B cell (primary cell): ENCODE measurements at regions not wholly inside any gene's neighbourhood (a gene's known extent, or its start where the extent isn't known, plus 50 kb on each side); places are given as distances from the start of the nearest gene placed in this dataset.

Experiments used
- ATAC-seq: fragments of 200-7000 bp; cut with Tn5 transposase; one replicate; pipeline ENCODE4 v1.10.0; 2021; ENCODE audit warnings: low read depth, mild to moderate bottlenecking, moderate number of reproducible peaks, moderate library complexity
- CTCF ChIA-PET: fragments of 350-600 bp; sonication (Branson Sonifier 250); formaldehyde crosslinking; loops from one replicate; lab custom pipeline; 2021; ENCODE audit warnings: antibody characterized with exemption, inconsistent platforms; lab: Charles Lee
- POLR2A ChIA-PET: fragments of 350-600 bp; sonication (Branson Sonifier 250); formaldehyde crosslinking; loops from one replicate; lab custom pipeline; 2021; ENCODE audit warnings: antibody characterized with exemption; lab: Charles Lee
- DNase-seq: peaks from one replicate; pipeline ENCODE4 v3.0.0; 2013
- H2AFZ ChIP-seq: 2 replicates; pipeline ENCODE4 v1.6.1; 2012; ENCODE audit warnings: mild to moderate bottlenecking, low read depth, low read length; ENCODE audit not compliant: insufficient read depth, poor library complexity, severe bottlenecking
- H3K27ac ChIP-seq, 2 donors: 1 replicate in 1 of 2; 2 replicates in 1 of 2; pipeline ENCODE4 v1.5.1; 2012 to 2013; ENCODE audit warnings: low read length in 2 of 2, mild to moderate bottlenecking in 2 of 2, moderate library complexity in 1 of 2
- H3K27me3 ChIP-seq, 4 experiments: fragments of 200-600 bp in 1 of 4; sonication (generic) in 1 of 4; replicated peaks in 1 of 4; 1 replicate in 2 of 4; 2 replicates in 2 of 4; pipeline versions ENCODE4 v1.6.1 to v1.7.0; 2013 to 2016; ENCODE audit warnings: low read length in 3 of 4, mild to moderate bottlenecking in 2 of 4, mixed read lengths in 1 of 4, moderate library complexity in 1 of 4; ENCODE audit not compliant: insufficient read depth in 4 of 4, control insufficient read depth in 3 of 4; ENCODE audit errors: control extremely low read depth in 1 of 4
- H3K36me3 ChIP-seq, 2 experiments: replicated peaks in 1 of 2; 1 replicate in 1 of 2; 2 replicates in 1 of 2; pipeline versions ENCODE4 v1.6.1 to v1.7.1; 2013; ENCODE audit warnings: low read length in 1 of 2; ENCODE audit not compliant: insufficient read depth in 2 of 2, control insufficient read depth in 1 of 2; ENCODE audit errors: control extremely low read depth in 1 of 2, extremely low read depth in 1 of 2
- H3K4me1 ChIP-seq, 2 donors: fragments of 200-600 bp in 1 of 2; sonication (generic) in 1 of 2; 1 replicate in 1 of 2; 2 replicates in 1 of 2; pipeline versions ENCODE4 v1.5.1 to v1.6.1; 2013 to 2017; ENCODE audit warnings: low read length in 2 of 2; ENCODE audit not compliant: control insufficient read depth in 2 of 2, insufficient read depth in 2 of 2
- H3K4me2 ChIP-seq: replicated peaks from 2 replicates; pipeline ENCODE3; 2012; ENCODE audit warnings: mild to moderate bottlenecking, low read depth, low read length; ENCODE audit not compliant: poor library complexity, severe bottlenecking
- H3K4me3 ChIP-seq, 5 experiments: fragments of 200-600 bp in 1 of 5; sonication (generic) in 1 of 5; 1 replicate in 3 of 5; 2 replicates in 2 of 5; pipeline versions ENCODE4 v1.5.1 to v1.7.0; 2011 to 2016; ENCODE audit warnings: low read length in 4 of 5, mild to moderate bottlenecking in 4 of 5, low read depth in 2 of 5, control low read depth in 1 of 5, moderate library complexity in 1 of 5; ENCODE audit not compliant: insufficient read depth in 1 of 5; ENCODE audit errors: control extremely low read depth in 1 of 5, extremely low read depth in 1 of 5
- H3K79me2 ChIP-seq: fragments of 200-600 bp; sonication (generic); one replicate; pipeline ENCODE4 v1.6.0; 2016; ENCODE audit warnings: low read length; ENCODE audit not compliant: control insufficient read depth, insufficient read depth
- H3K9ac ChIP-seq: fragments of 200-600 bp; sonication (generic); 2 replicates; pipeline ENCODE4 v1.6.1; 2017; ENCODE audit warnings: mild to moderate bottlenecking, low read length, moderate library complexity
- H3K9me3 ChIP-seq, 3 donors: one replicate each; pipeline versions ENCODE4 v1.6.1 to v1.7.1; 2013; ENCODE audit warnings: low read length in 2 of 3; ENCODE audit not compliant: control insufficient read depth in 2 of 3, insufficient read depth in 1 of 3; ENCODE audit errors: control extremely low read depth in 1 of 3
- H4K20me1 ChIP-seq: 2 replicates; pipeline ENCODE4 v1.6.0; 2012; ENCODE audit warnings: mild to moderate bottlenecking, low read length; ENCODE audit not compliant: insufficient read depth, control insufficient read depth, poor library complexity, severe bottlenecking
- H3K27ac Mint-ChIP-seq: one replicate; pipeline ENCODE4 v1.8.0; 2021; ENCODE audit warnings: mixed read lengths
- H3K27me3 Mint-ChIP-seq: one replicate; pipeline ENCODE4 v1.8.0; 2021; ENCODE audit warnings: mixed read lengths
- H3K4me1 Mint-ChIP-seq: one replicate; pipeline ENCODE4 v1.8.0; 2021; ENCODE audit warnings: mixed read lengths
- H3K4me3 Mint-ChIP-seq: one replicate; pipeline ENCODE4 v1.8.0; 2021; ENCODE audit warnings: mixed read lengths
- H3K9me3 Mint-ChIP-seq: one replicate; pipeline ENCODE4 v1.8.0; 2022; ENCODE audit warnings: mixed read lengths; ENCODE audit not compliant: insufficient read depth
- EZH2 ChIP-seq: IDR thresholded peaks from 2 replicates; pipeline ENCODE4 v1.6.1; 2012; ENCODE audit warnings: borderline replicate concordance, low read depth, mild to moderate bottlenecking, moderate library complexity, low read length; ENCODE audit not compliant: insufficient read depth, poor library complexity, severe bottlenecking
- WGBS: methylation state at CpG from one replicate; pipeline ENCODE4 v1.1.5; 2013; ENCODE audit warnings: missing lambda C conversion rate; ENCODE audit not compliant: insufficient coverage; 5-methylcytosine and 5-hydroxymethylcytosine counted together
- intact Hi-C: fragments of 100-400 bp; cut with micrococcal nuclease; formaldehyde crosslinking; loops from one replicate; pipeline ENCODE4 v1.10.0; 2022
- TF ChIP-seq, protein P1 (sequence below): fragments of 200-600 bp; IDR thresholded peaks from one replicate; pipeline ENCODE4 v1.8.0; 2022; ENCODE audit warnings: antibody characterized with exemption, mild to moderate bottlenecking

DNA sequence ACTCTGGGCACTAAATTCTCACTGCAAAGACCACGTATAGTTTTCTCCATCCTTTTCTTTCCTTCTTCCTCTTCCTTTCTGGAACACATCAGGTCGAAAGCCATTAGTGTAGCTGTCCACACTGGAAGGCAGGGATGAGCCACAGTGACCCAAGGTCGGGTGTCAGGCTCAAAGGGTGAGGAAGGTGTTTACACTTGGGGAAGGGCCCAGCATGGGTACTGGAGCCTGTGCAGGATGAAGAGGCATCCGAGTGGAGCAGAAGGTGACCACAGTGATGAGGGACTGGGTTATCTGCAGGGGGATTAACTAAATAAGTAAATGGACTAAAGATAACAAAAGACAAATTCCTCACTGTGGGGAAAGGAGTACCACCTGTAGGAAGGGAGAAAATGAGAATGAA is 164.0 kb downstream of the SOX9 start:
- H3K4me2 ChIP-seq, result no peak overlapping the region
- WGBS, result 79% methylated on average over 2 of the region's 4 CpGs
- H3K4me3 ChIP-seq, result no peak overlapping the region
- no peak overlapping the region for H3K9ac ChIP-seq
- no peaks in the 10 kb centered on the region for H4K20me1 ChIP-seq
- peaks cover 0 to 6% (median 0%) of the 10 kb centered on the region in 3 donors for H3K9me3 ChIP-seq
- DNase-seq (no peak), ATAC-seq (no peak)
- ChIA-PET POLR2A (no interaction called here), CTCF (no interaction called here)
- intact Hi-C loops, result no loop called here
- TF ChIP-seq EZH2, result no peak
- TF ChIP-seq, protein P1, sequence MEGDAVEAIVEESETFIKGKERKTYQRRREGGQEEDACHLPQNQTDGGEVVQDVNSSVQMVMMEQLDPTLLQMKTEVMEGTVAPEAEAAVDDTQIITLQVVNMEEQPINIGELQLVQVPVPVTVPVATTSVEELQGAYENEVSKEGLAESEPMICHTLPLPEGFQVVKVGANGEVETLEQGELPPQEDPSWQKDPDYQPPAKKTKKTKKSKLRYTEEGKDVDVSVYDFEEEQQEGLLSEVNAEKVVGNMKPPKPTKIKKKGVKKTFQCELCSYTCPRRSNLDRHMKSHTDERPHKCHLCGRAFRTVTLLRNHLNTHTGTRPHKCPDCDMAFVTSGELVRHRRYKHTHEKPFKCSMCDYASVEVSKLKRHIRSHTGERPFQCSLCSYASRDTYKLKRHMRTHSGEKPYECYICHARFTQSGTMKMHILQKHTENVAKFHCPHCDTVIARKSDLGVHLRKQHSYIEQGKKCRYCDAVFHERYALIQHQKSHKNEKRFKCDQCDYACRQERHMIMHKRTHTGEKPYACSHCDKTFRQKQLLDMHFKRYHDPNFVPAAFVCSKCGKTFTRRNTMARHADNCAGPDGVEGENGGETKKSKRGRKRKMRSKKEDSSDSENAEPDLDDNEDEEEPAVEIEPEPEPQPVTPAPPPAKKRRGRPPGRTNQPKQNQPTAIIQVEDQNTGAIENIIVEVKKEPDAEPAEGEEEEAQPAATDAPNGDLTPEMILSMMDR, result no peak
- Mint-ChIP-seq H3K9me3 (no peaks in the 10 kb centered on the region), H3K4me3 (no peak overlapping the region), H3K27me3 (peaks cover 6% of the 10 kb centered on the region), H3K4me1 (no peaks in the 10 kb centered on the region), H3K27ac (no peak overlapping the region)
- no peaks in the 10 kb centered on the region for H3K79me2 ChIP-seq
- H2AFZ ChIP-seq, result no peak overlapping the region
- H3K4me1 ChIP-seq, result no peaks in the 10 kb centered on the region
- H3K27ac ChIP-seq, result no peak overlapping the region
- H3K36me3 ChIP-seq, result no peaks in the 10 kb centered on the region
- H3K27me3 ChIP-seq, result no peaks in the 10 kb centered on the region

DNA sequence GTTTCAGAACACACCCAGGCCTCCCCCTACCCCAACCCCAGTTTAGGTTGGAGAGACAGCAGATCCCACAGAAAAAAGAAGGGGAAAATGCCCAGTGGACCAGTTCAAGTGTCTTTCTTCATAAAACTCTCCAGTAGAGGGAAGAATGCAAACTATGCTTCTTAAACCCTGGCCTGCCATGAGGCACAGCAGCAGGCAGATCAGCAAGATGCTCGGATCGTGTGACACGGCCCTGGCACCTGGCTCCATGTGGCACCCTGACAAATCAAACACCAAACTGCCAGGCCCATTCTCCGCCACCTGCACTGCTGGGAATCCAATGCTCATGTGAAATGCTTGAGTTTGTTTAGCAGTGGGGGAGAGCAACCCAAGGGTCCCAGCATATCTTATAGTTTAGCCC is 166.8 kb downstream of the SOX9 start:
- Mint-ChIP-seq H3K27ac (no peak overlapping the region), H3K4me3 (no peak overlapping the region), H3K9me3 (no peaks in the 10 kb centered on the region), H3K27me3 (no peaks in the 10 kb centered on the region), H3K4me1 (no peaks in the 10 kb centered on the region)
- POLR2A ChIA-PET, result no interaction called here
- intact Hi-C loops, result no loop called here
- no peak overlapping the region for H3K27ac ChIP-seq
- TF ChIP-seq EZH2, result no peak
- TF ChIP-seq, protein P1, result no peak
- H2AFZ ChIP-seq, result no peak overlapping the region
- H3K4me3 ChIP-seq, result no peak overlapping the region
- no peaks in the 10 kb centered on the region for H3K4me1 ChIP-seq
- H3K27me3 ChIP-seq, result no peaks in the 10 kb centered on the region
- no CpG with 5 or more reads among the region's 4 CpGs for WGBS
- H4K20me1 ChIP-seq, result no peaks in the 10 kb centered on the region
- peaks cover 0 to 6% (median 0%) of the 10 kb centered on the region in 3 donors for H3K9me3 ChIP-seq
- H3K79me2 ChIP-seq, result no peaks in the 10 kb centered on the region
- no peak overlapping the region for H3K4me2 ChIP-seq
- CTCF ChIA-PET, result no interaction called here
- H3K9ac ChIP-seq, result no peak overlapping the region
- no peak for DNase-seq
- H3K36me3 ChIP-seq, result no peaks in the 10 kb centered on the region
- no peak for ATAC-seq
